Testis (tissue), 2 donors: ENCODE measurements at regions not wholly inside any gene's neighbourhood (a gene's known extent, or its start where the extent isn't known, plus 50 kb on each side); places are given as distances from the start of the nearest gene placed in this dataset.

ENCODE experiments used
- POLR2A ChIP-seq: fragments of 450-650 bp; IDR thresholded peaks from one replicate; pipeline ENCODE4 v1.6.1; 2017; ENCODE audit warnings: antibody characterized with exemption, mild to moderate bottlenecking, moderate library complexity
- TF ChIP-seq, protein P1 (sequence below), 3 experiments: fragments of 450-650 bp in 2 of 3; fragments of 200-600 bp in 1 of 3; sonication (generic) in 1 of 3; IDR thresholded peaks; one replicate each; pipeline ENCODE4 v1.5.1; 2016 to 2019; ENCODE audit warnings: antibody characterized with exemption in 3 of 3, mild to moderate bottlenecking in 2 of 3, moderate library complexity in 1 of 3

DNA sequence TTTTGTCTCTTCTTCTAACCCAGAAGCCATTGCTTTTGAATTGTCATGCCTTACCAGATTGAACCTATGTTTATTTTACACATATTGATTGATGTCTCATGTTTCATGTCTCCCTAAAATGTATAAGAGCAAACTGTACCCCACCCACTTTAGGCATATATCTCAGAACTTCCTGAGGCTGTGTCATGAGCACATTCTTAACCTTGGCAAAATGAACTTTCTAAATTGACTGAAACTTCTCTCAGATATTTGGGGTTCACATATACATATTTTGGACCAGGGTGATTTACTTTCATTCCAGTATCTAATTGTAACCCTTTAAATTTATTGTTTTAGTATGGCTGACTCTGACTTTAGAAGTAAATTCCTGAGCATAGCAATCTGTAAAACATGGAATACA, 723.9 kb upstream of the PCDH20 start:
- TF ChIP-seq, protein P1, sequence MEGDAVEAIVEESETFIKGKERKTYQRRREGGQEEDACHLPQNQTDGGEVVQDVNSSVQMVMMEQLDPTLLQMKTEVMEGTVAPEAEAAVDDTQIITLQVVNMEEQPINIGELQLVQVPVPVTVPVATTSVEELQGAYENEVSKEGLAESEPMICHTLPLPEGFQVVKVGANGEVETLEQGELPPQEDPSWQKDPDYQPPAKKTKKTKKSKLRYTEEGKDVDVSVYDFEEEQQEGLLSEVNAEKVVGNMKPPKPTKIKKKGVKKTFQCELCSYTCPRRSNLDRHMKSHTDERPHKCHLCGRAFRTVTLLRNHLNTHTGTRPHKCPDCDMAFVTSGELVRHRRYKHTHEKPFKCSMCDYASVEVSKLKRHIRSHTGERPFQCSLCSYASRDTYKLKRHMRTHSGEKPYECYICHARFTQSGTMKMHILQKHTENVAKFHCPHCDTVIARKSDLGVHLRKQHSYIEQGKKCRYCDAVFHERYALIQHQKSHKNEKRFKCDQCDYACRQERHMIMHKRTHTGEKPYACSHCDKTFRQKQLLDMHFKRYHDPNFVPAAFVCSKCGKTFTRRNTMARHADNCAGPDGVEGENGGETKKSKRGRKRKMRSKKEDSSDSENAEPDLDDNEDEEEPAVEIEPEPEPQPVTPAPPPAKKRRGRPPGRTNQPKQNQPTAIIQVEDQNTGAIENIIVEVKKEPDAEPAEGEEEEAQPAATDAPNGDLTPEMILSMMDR (IDR thresholded peaks at IDR 0.05): no peak
- TF ChIP-seq POLR2A: no peak
